ENCODE measurements at regions not wholly inside any gene's neighbourhood (a gene's known extent, or its start where the extent isn't known, plus 50 kb on each side); places are given as distances from the start of the nearest gene placed in this dataset.

DNA sequence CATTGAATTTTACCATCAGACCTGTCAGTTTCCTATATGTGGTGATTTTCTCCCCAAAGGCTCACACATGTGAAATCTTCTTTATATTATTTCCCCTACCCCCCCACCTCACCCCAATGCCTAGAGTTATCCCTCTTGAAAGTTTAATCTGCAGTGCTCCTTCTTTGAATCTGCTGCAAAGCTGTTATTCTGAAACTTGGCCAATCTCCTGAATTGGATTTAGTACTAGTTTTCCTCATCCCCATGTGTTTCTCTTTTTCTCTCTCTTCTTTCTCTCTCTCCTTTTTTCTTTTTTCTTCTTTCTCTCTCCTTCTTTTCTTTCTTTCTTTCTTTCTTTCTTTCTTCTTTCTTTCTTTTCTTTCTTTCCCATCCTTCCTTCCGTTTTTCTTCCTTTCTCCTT lies 886.2 kb downstream of the TYW1 start:
- H3K27ac ChIP-seq: no peak overlapping the region
- H3K4me3 ChIP-seq: no peak overlapping the region
- H3K36me3 ChIP-seq: no peaks in the 10 kb centered on the region
- H3K4me1 ChIP-seq (ENCODE audit: control insufficient read depth in 1 of 2, low read depth in 2 of 2): no peaks in the 10 kb centered on the region
- H3K27me3 ChIP-seq (replicated peaks; ENCODE audit: insufficient read depth): no peaks in the 10 kb centered on the region
- TF ChIP-seq, protein P1, sequence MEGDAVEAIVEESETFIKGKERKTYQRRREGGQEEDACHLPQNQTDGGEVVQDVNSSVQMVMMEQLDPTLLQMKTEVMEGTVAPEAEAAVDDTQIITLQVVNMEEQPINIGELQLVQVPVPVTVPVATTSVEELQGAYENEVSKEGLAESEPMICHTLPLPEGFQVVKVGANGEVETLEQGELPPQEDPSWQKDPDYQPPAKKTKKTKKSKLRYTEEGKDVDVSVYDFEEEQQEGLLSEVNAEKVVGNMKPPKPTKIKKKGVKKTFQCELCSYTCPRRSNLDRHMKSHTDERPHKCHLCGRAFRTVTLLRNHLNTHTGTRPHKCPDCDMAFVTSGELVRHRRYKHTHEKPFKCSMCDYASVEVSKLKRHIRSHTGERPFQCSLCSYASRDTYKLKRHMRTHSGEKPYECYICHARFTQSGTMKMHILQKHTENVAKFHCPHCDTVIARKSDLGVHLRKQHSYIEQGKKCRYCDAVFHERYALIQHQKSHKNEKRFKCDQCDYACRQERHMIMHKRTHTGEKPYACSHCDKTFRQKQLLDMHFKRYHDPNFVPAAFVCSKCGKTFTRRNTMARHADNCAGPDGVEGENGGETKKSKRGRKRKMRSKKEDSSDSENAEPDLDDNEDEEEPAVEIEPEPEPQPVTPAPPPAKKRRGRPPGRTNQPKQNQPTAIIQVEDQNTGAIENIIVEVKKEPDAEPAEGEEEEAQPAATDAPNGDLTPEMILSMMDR (IDR thresholded peaks at IDR 0.05): no peak
- no peak for ATAC-seq (ENCODE audit: insufficient number of reproducible peaks, low FRiP score, low read depth)
- no peak for DNase-seq (ENCODE audit: low spot score)
- H3K9me3 ChIP-seq: no peaks in the 10 kb centered on the region

DNA sequence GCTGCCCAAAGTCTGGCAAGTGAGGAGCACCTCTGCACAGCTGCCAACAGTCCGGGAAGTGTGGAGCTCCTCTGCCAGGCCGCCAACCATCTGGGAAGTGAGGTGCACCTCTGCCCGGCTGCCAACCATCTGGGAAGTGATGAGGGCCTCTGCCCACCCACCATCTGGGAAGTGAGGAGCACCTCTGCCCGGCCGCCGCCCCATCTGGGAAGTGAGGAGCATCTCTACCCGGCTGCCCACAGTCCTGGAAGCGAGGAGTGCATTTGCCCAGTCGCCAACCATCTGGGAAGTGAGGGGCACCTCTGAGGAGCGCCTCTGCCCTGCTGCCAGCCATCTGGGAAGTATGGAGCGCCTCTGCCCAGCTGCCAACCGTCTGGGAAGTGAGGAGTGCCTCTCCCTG lies 893.7 kb downstream of the TYW1 start:
- Histone ChIP-seq H3K4me1 (ENCODE audit: control insufficient read depth in 1 of 2, low read depth in 2 of 2) (no peaks in the 10 kb centered on the region), H3K4me3 (no peak overlapping the region), H3K27ac (no peak overlapping the region), H3K36me3 (no peaks in the 10 kb centered on the region), H3K9me3 (no peaks in the 10 kb centered on the region), H3K27me3 (replicated peaks; ENCODE audit: insufficient read depth) (no peaks in the 10 kb centered on the region)
- DNase-seq (ENCODE audit: low spot score) (no peak), ATAC-seq (ENCODE audit: insufficient number of reproducible peaks, low FRiP score, low read depth) (no peak)
- TF ChIP-seq, protein P1 (IDR thresholded peaks at IDR 0.05): no peak

DNA sequence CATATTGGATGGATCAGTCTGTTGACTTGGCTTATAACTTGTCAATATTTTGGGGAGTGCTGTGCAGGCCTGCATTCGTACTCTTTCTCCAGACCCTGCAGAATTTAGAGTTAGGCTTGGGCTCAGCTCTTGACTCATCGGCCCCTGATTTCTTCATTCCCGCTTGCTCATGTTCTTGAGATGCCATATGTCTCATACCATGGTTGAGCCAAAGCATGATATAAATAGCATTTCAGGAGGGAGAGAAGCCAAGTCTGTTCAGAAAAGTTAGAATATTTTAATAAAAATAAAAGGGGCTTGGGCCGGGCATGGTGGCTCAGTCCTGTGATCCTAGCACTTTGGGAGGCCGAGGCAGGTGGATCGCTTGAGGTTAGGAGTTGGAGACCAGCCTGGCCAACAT lies 898.1 kb downstream of the TYW1 start:
- ATAC-seq (ENCODE audit: insufficient number of reproducible peaks, low FRiP score, low read depth): no peak
- Histone ChIP-seq H3K4me1 (ENCODE audit: control insufficient read depth in 1 of 2, low read depth in 2 of 2) (no peaks in the 10 kb centered on the region), H3K27ac (no peak overlapping the region), H3K27me3 (replicated peaks; ENCODE audit: insufficient read depth) (no peaks in the 10 kb centered on the region), H3K9me3 (no peaks in the 10 kb centered on the region), H3K36me3 (no peaks in the 10 kb centered on the region), H3K4me3 (no peak overlapping the region)
- TF ChIP-seq, protein P1 (IDR thresholded peaks at IDR 0.05): no peak
- DNase-seq (ENCODE audit: low spot score): no peak

DNA sequence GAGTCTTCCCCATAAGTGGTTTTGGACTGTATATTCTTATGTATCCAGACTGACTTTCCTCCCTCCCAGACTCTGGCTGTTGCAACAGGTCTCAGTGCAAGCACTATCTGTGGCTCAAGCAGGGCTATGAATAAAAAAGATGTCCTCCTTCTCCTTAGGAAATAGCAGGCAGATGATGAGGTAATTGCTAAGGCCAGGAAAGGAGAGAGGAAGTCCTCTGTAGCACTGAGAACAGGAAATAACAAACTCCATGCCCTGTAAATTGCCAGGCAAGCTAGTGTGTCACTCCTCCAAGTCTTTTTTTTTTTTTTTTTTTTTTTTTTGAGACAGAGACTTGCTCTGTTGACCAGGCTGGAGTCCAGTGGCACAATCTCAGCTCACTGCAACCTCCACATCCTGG lies 900.1 kb downstream of the TYW1 start:
- Histone ChIP-seq H3K27me3 (replicated peaks; ENCODE audit: insufficient read depth) (no peaks in the 10 kb centered on the region), H3K36me3 (no peaks in the 10 kb centered on the region), H3K9me3 (no peaks in the 10 kb centered on the region), H3K4me3 (no peak overlapping the region), H3K4me1 (ENCODE audit: control insufficient read depth in 1 of 2, low read depth in 2 of 2) (no peaks in the 10 kb centered on the region), H3K27ac (no peak overlapping the region)
- DNase-seq (ENCODE audit: low spot score) (no peak), ATAC-seq (ENCODE audit: insufficient number of reproducible peaks, low FRiP score, low read depth) (no peak)
- TF ChIP-seq, protein P1 (IDR thresholded peaks at IDR 0.05): no peak

DNA sequence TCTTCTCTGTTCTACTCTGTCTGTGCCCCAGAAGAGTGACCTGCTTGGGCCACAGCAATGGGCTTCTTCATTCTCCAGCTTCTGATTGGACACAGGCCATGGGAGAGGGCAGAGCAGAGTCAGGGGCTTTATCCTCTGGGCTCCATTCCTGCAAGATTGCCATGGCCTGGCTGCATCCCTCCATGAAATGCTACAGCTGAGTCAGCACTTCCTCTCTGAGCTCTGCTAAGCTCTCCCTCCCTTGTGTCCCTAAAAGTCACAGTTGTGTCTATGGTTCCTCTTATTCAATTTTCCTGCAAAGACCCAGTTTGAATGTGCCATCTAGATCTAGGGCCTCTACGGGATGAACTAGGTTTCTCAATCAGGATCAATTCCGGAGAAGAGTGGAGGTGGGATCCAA lies 903.8 kb downstream of the TYW1 start:
- Histone ChIP-seq H3K36me3 (no peaks in the 10 kb centered on the region), H3K4me3 (no peak overlapping the region), H3K4me1 (ENCODE audit: control insufficient read depth in 1 of 2, low read depth in 2 of 2) (no peaks in the 10 kb centered on the region), H3K27me3 (replicated peaks; ENCODE audit: insufficient read depth) (no peaks in the 10 kb centered on the region), H3K27ac (no peak overlapping the region), H3K9me3 (no peaks in the 10 kb centered on the region)
- DNase-seq (ENCODE audit: low spot score) (no peak), ATAC-seq (ENCODE audit: insufficient number of reproducible peaks, low FRiP score, low read depth) (no peak)
- TF ChIP-seq, protein P1 (IDR thresholded peaks at IDR 0.05): no peak
